ENCODE measurements at regions not wholly inside any gene's neighbourhood (a gene's known extent, or its start where the extent isn't known, plus 50 kb on each side); places are given as distances from the start of the nearest gene placed in this dataset.

- H4K5ac ChIP-seq (ENCODE audit: insufficient read length, low read depth, low read length) = no peak overlapping the region
- H2BK5ac ChIP-seq (ENCODE audit: insufficient read length, low read length) = no peak overlapping the region
- H3K79me1 ChIP-seq (ENCODE audit: insufficient read depth, low read depth, low read length, poor library complexity, severe bottlenecking) = no peaks in the 10 kb centered on the region
- no peak overlapping the region for H3T11ph ChIP-seq (ENCODE audit: low read length)
- H2AK5ac ChIP-seq (ENCODE audit: insufficient read length, low read length) = no peak overlapping the region
- no peak overlapping the region for H2BK20ac ChIP-seq (ENCODE audit: low read depth, low read length, poor library complexity, severe bottlenecking)
- no peaks in the 10 kb centered on the region for H3K27me3 ChIP-seq (ENCODE audit: insufficient read depth, low read length)
- Mint-ChIP-seq H3K27me3 (ENCODE audit: low read depth) (no peaks in the 10 kb centered on the region), H3K27ac (no peak overlapping the region), H3K4me1 (peaks cover 0 to 6% of the 10 kb centered on the region in 2 experiments; a peak in 2 of 4 replicates), H3K4me3 (no peak overlapping the region), H3K9me3 (no peaks in the 10 kb centered on the region), H3K36me3 (ENCODE audit: insufficient read depth in 1 of 3, low read depth in 3 of 3) (no peaks in the 10 kb centered on the region)
- no peak for DNase-seq
- H3K79me2 ChIP-seq (ENCODE audit: insufficient read depth, low read length) = no peaks in the 10 kb centered on the region
- no peak overlapping the region for H3K56ac ChIP-seq (ENCODE audit: insufficient read length, low read depth, low read length)
- H4K91ac ChIP-seq (ENCODE audit: insufficient read length, low read depth, low read length) = no peak overlapping the region
- H3K4me2 ChIP-seq (ENCODE audit: insufficient read depth, insufficient read length, low read length) = no peak overlapping the region
- no peak overlapping the region for H3K18ac ChIP-seq (ENCODE audit: insufficient read length, low read depth, low read length)
- H4K8ac ChIP-seq (replicated peaks; ENCODE audit: insufficient read length, low read depth, low read length) = no peak overlapping the region
- no peak overlapping the region for H3K9ac ChIP-seq (ENCODE audit: extremely low read depth, insufficient read length, low read length)
- no peak overlapping the region for H2AFZ ChIP-seq (ENCODE audit: low read length)
- H2BK12ac ChIP-seq (ENCODE audit: insufficient read length, low read depth, low read length) = no peak overlapping the region
- WGBS (ENCODE audit: extremely low coverage, insufficient read length, low lambda C conversion rate) = no CpG with 5 or more reads among the region's 1 CpG
- no peaks in the 10 kb centered on the region for H3K4me1 ChIP-seq (ENCODE audit: insufficient read depth, low read length)
- no peak overlapping the region for H3K23ac ChIP-seq (ENCODE audit: insufficient read length, low read depth, low read length)
- no peak for TF ChIP-seq CTCF (conservative IDR thresholded peaks at IDR 0.05)
- no peak overlapping the region for H2BK120ac ChIP-seq (ENCODE audit: low read depth, low read length, poor library complexity, severe bottlenecking)
- H3K4ac ChIP-seq (ENCODE audit: low read depth, low read length) = no peak overlapping the region
- no peaks in the 10 kb centered on the region for H3K9me3 ChIP-seq (ENCODE audit: control insufficient read depth, low read depth, low read length)
- H3K14ac ChIP-seq (ENCODE audit: insufficient read depth, low read length) = no peak overlapping the region
- no peaks in the 10 kb centered on the region for H4K20me1 ChIP-seq (ENCODE audit: control insufficient read depth, insufficient read depth, insufficient read length)
- H3K23me2 ChIP-seq (ENCODE audit: insufficient read length, low read depth, low read length, poor library complexity, severe bottlenecking) = no peaks in the 10 kb centered on the region
- H3K27ac ChIP-seq (ENCODE audit: insufficient read length, low read depth, low read length) = no peak overlapping the region
- no peak overlapping the region for H2BK15ac ChIP-seq (ENCODE audit: low read depth, low read length)
Measured at GRCh38 chr11:106520920-106521319, 443.5 kb downstream of the AASDHPPT start.

All from H9 (cell line).